Suprapubic skin (tissue), 4 donors: ENCODE measurements at regions not wholly inside any gene's neighbourhood (a gene's known extent, or its start where the extent isn't known, plus 50 kb on each side); places are given as distances from the start of the nearest gene placed in this dataset.

ENCODE experiments used
- DNase-seq, 2 donors: peaks; one replicate each; pipeline ENCODE4 v3.0.0-alpha.2; 2019; ENCODE audit warnings: low spot score in 2 of 2
- H3K27ac ChIP-seq: fragments of 200-600 bp; sonication (generic); one replicate; pipeline ENCODE4 v1.5.1; 2019
- H3K27me3 ChIP-seq: fragments of 200-600 bp; sonication (generic); one replicate; pipeline ENCODE4 v1.5.1; 2019
- H3K36me3 ChIP-seq: fragments of 200-600 bp; sonication (generic); one replicate; pipeline ENCODE4 v1.5.1; 2019
- H3K4me1 ChIP-seq: fragments of 200-600 bp; sonication (generic); one replicate; pipeline ENCODE4 v1.5.1; 2019
- H3K4me3 ChIP-seq: fragments of 200-600 bp; sonication (generic); one replicate; pipeline ENCODE4 v1.5.1; 2019; ENCODE audit warnings: mild to moderate bottlenecking
- H3K9me3 ChIP-seq: fragments of 200-600 bp; sonication (generic); one replicate; pipeline ENCODE4 v1.5.1; 2019
- EP300 ChIP-seq: sonication (generic); formaldehyde crosslinking; IDR thresholded peaks from one replicate; pipeline ENCODE4 v1.6.1; 2017; ENCODE audit warnings: antibody characterized with exemption
- POLR2A ChIP-seq, 2 donors: fragments of 450-650 bp; IDR thresholded peaks; one replicate each; pipeline ENCODE4 v1.6.1; 2017; ENCODE audit warnings: antibody characterized with exemption in 2 of 2, mild to moderate bottlenecking in 2 of 2, moderate library complexity in 2 of 2
- POLR2AphosphoS5 ChIP-seq, 3 donors: sonication (generic); formaldehyde crosslinking; IDR thresholded peaks; one replicate each; pipeline ENCODE4 v1.6.1; 2017; ENCODE audit warnings: antibody characterized with exemption in 3 of 3
- WGBS: methylation state at CpG from one replicate; pipeline ENCODE4 v1.1.5; 2018; 5-methylcytosine and 5-hydroxymethylcytosine counted together
- TF ChIP-seq, protein P1 (sequence below), 2 donors: fragments of 200-600 bp in 1 of 2; fragments of 450-650 bp in 1 of 2; sonication (generic) in 1 of 2; IDR thresholded peaks; one replicate each; pipeline ENCODE4 v1.5.1; 2016 to 2019; ENCODE audit warnings: antibody characterized with exemption in 2 of 2, mild to moderate bottlenecking in 1 of 2, moderate library complexity in 1 of 2

DNA sequence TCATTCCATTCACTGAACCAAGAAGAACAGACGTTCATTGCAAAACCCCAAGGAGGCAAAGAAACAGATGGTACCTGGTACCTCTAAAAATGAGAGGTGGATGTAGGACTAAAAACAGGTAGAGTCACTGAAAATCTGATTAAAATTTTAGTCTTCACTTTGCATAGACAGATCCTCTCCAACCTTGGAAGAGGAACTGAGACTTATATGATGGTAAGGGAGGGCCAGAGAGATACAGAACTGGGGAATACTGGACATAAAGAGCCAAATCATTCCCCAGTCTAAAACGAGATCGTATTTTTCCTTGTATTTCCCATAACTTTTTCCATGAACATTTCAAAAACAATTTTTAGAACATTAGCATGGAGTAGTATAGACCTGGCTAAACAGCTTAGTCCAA, 59.7 kb upstream of the SPOPL start:
- no peaks in the 10 kb centered on the region for H3K36me3 ChIP-seq
- no peak overlapping the region for H3K4me3 ChIP-seq
- DNase-seq, result no peak
- H3K27ac ChIP-seq, result no peak overlapping the region
- peaks cover 8% of the 10 kb centered on the region for H3K4me1 ChIP-seq
- no peaks in the 10 kb centered on the region for H3K9me3 ChIP-seq
- no peak for TF ChIP-seq POLR2AphosphoS5 (IDR thresholded peaks at IDR 0.05)
- TF ChIP-seq, protein P1, sequence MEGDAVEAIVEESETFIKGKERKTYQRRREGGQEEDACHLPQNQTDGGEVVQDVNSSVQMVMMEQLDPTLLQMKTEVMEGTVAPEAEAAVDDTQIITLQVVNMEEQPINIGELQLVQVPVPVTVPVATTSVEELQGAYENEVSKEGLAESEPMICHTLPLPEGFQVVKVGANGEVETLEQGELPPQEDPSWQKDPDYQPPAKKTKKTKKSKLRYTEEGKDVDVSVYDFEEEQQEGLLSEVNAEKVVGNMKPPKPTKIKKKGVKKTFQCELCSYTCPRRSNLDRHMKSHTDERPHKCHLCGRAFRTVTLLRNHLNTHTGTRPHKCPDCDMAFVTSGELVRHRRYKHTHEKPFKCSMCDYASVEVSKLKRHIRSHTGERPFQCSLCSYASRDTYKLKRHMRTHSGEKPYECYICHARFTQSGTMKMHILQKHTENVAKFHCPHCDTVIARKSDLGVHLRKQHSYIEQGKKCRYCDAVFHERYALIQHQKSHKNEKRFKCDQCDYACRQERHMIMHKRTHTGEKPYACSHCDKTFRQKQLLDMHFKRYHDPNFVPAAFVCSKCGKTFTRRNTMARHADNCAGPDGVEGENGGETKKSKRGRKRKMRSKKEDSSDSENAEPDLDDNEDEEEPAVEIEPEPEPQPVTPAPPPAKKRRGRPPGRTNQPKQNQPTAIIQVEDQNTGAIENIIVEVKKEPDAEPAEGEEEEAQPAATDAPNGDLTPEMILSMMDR (IDR thresholded peaks at IDR 0.05), result no peak
- no peak for TF ChIP-seq POLR2A (IDR thresholded peaks at IDR 0.05)
- TF ChIP-seq EP300, result no peak
- WGBS, result 91% methylated on average over 3 of the region's 3 CpGs
- H3K27me3 ChIP-seq, result no peaks in the 10 kb centered on the region

DNA sequence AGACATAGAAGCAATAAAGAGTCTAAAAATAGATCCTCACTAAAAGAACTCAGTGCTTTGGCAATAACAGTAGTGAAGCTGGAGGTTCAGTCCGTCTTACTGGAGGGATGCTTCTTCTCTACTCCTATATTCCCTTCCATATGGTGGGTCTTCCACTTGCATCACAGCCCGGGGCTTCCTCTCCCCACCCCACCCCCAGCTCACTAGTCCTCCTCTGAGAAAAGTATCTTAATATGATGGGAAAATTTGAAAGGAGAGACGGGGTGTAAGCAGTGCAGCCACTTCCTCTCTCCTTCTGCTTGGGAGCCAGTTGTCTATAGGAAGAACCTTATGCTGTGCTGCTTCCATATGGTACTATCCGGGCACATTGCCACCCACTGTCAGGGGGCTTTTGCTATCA, 57.2 kb upstream of the SPOPL start:
- Histone ChIP-seq H3K4me1 (peaks cover 8% of the 10 kb centered on the region), H3K36me3 (no peaks in the 10 kb centered on the region), H3K4me3 (no peak overlapping the region), H3K27ac (peak overlapping the region; percentile 41), H3K9me3 (no peaks in the 10 kb centered on the region), H3K27me3 (no peaks in the 10 kb centered on the region)
- TF ChIP-seq, protein P1 (IDR thresholded peaks at IDR 0.05), result no peak
- no peak for TF ChIP-seq POLR2AphosphoS5 (IDR thresholded peaks at IDR 0.05)
- TF ChIP-seq POLR2A (IDR thresholded peaks at IDR 0.05), result no peak
- no peak for TF ChIP-seq EP300
- 72% methylated on average over 4 of the region's 4 CpGs for WGBS
- DNase-seq, result no peak

DNA sequence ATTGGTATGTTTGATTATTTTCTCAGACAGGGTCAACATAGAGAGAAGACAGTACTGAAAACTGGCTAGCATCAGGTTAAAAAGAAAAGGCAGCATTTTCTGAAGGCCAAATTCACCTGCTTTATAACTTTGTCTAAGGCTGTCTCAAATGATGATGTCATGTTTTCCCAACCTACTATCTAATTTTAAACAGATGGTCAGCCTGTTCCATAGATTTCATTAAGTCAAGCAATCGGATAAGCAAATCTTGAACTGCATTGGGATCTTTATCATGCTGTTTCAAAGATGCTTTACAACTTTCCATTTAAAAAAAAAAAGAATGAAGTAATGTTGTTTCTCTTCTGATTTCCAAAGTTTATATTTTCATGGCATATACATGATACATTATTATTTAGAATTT, 56.3 kb upstream of the SPOPL start:
- DNase-seq, result no peak
- 74% methylated on average over 1 of the region's 1 CpG for WGBS
- Histone ChIP-seq H3K36me3 (no peaks in the 10 kb centered on the region), H3K27ac (no peak overlapping the region), H3K27me3 (no peaks in the 10 kb centered on the region), H3K9me3 (no peaks in the 10 kb centered on the region), H3K4me3 (no peak overlapping the region), H3K4me1 (peaks cover 8% of the 10 kb centered on the region)
- TF ChIP-seq EP300 (no peak), POLR2A (IDR thresholded peaks at IDR 0.05) (no peak), POLR2AphosphoS5 (IDR thresholded peaks at IDR 0.05) (no peak)
- TF ChIP-seq, protein P1 (IDR thresholded peaks at IDR 0.05), result no peak

DNA sequence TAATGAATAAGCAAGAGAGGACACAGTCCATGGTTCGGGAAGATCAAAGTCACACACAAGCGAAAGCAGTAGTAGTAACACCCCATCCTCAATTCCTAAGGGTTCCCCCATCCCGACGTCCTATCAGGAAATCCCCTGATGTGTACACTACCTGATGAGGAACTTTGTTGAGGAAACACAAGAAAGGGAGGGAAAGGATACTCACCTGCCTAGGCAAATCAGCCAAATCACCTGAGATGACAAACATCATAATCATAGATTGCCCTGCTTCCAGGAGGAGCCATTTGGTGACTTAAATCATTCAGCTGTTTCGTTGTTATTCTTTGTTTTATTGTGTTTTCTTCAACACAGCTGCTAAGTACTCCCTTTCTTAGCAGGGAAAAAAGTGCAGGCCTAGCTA, 55.5 kb upstream of the SPOPL start:
- TF ChIP-seq POLR2A (IDR thresholded peaks at IDR 0.05) (no peak), POLR2AphosphoS5 (IDR thresholded peaks at IDR 0.05) (no peak), EP300 (no peak)
- TF ChIP-seq, protein P1 (IDR thresholded peaks at IDR 0.05), result no peak
- no peak for DNase-seq
- no peaks in the 10 kb centered on the region for H3K36me3 ChIP-seq
- H3K27me3 ChIP-seq, result no peaks in the 10 kb centered on the region
- H3K4me3 ChIP-seq, result no peak overlapping the region
- H3K4me1 ChIP-seq, result peaks cover 8% of the 10 kb centered on the region
- no peak overlapping the region for H3K27ac ChIP-seq
- H3K9me3 ChIP-seq, result no peaks in the 10 kb centered on the region
- WGBS, result 77% methylated on average over 5 of the region's 5 CpGs

DNA sequence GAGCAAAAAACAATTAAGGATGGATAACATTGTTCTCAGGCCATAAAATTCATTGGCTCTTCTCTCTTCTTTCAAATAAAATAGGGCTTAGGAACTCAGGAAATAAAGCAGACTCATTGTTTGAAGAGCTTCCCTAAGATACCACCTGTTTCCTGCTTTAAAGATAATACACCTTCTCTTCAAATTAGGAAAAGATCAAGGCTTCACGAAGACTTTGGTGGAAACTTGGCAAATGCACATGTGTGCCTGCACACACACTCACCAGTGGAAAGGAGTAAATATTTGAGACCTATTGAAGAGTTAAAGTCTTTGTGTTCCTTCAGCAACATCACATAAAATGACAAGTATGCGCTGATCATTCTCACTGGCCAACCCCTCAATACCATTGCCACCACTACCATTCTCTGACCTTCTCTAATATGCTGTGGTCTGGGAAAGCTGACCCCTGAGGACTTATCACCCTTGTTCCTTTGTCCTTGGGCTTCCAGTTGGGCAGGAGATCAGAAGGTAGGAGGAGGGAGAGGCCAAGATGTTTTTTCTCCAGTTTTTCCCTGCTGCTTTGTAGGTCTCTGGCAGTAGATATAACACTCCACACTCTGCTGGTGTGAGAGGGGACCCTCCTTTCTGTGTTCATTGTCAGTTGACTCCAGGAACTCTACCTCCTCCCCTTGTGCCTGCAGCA, 53.5 kb upstream of the SPOPL start:
- DNase-seq, result no peak
- 61% methylated on average over 2 of the region's 2 CpGs for WGBS
- Histone ChIP-seq H3K27ac (no peak overlapping the region), H3K4me1 (peaks cover 8% of the 10 kb centered on the region), H3K36me3 (no peaks in the 10 kb centered on the region), H3K27me3 (no peaks in the 10 kb centered on the region), H3K4me3 (no peak overlapping the region), H3K9me3 (no peaks in the 10 kb centered on the region)
- TF ChIP-seq EP300 (no peak), POLR2A (IDR thresholded peaks at IDR 0.05) (no peak), POLR2AphosphoS5 (IDR thresholded peaks at IDR 0.05) (no peak)
- TF ChIP-seq, protein P1 (IDR thresholded peaks at IDR 0.05), result no peak
